NT2/D1 (cell line): ENCODE measurements at regions not wholly inside any gene's neighbourhood (a gene's known extent, or its start where the extent isn't known, plus 50 kb on each side); places are given as distances from the start of the nearest gene placed in this dataset.

ENCODE experiments used
- YY1 ChIP-seq: IDR thresholded peaks from 2 replicates; pipeline ENCODE4 v1.6.1; 2011; ENCODE audit not compliant: insufficient read length, insufficient read depth
- ZNF274 ChIP-seq: IDR thresholded peaks from 2 replicates; pipeline ENCODE4 v1.6.1; 2011; ENCODE audit warnings: mild to moderate bottlenecking, low read depth, low read length

- TF ChIP-seq ZNF274 = no peak
- TF ChIP-seq YY1 = no peak
Observed at GRCh38 chr6:120686492-120686891, 647.8 kb downstream of the TBC1D32 start.
